Fibroblast of the conjunctiva (primary cell): ENCODE measurements at regions not wholly inside any gene's neighbourhood (a gene's known extent, or its start where the extent isn't known, plus 50 kb on each side); places are given as distances from the start of the nearest gene placed in this dataset.

Source experiments
- DNase-seq: peaks from one replicate; pipeline ENCODE4 v3.0.0-alpha.2; 2010; ENCODE audit warnings: low read depth

DNA sequence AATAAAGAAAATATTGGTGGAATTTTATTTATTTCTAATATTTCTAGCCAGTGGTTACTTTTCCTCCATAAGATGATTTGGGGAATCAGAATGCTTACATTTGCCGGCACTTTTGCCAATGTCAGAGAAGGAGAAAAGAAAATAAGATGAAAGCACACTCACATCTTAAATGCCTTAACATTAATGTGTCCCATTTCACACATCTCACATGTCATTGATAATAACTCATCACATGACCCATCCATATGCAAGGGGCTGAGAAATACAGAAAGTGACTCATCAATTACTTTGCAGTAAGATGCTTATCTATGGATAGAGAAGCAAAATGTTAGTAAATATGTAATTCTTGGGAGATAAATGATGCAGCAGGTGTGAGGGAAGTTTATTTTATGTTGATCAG is 1531.0 kb downstream of the PCDH7 start:
- no peak for DNase-seq

DNA sequence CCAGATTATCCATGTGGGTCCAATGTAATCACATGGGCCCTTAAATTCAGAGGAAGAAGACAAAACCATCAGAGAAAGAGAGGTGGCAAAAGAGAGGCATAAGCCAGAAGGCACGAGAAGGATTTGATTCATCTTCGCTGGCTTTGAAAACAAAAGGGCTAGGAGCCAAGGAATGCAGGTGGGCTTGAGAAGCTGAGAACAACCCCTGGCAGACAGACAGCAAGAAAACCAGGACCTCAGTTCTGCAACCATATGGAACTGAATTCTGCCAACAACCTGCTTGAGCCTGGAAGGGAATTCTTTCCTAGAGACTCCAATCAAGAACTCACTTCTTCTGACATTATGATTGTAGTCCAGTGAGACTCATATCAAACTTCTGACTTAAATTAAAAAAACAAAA is 1531.8 kb downstream of the PCDH7 start:
- no peak for DNase-seq

- no peak for DNase-seq
These were observed 1534.0 kb downstream of the PCDH7 start for GRCh38 chr4:32254216-32254615.

DNA sequence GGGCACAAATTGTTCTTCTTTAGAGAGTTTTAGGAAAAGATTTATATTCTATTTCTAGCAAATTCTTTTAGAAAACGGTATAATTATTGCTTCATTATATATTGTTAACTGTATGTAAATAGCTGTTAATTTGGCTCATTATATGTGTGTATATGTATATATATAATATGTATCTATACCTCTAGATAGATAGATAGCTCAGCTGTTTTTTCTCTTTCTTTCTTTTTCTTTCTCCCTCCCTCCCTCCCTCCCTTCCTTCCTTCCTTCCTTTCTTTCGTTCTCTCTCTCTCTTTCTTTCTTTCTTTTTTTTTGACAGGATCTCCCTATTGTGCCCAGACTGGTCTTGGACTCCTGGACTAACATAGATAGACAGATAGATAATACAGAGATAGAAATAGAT is 1538.8 kb downstream of the PCDH7 start:
- DNase-seq, result no peak

- no peak for DNase-seq
These were observed 1541.0 kb downstream of the PCDH7 start for GRCh38 chr4:32261196-32261595.

GRCh38 chr4:32268863-32269262 is 1548.7 kb downstream of the PCDH7 start:
- peak; percentile 0 for DNase-seq

GRCh38 chr4:32290102-32290501 is 1569.9 kb downstream of the PCDH7 start:
- DNase-seq, result no peak

- no peak for DNase-seq
These were observed 1598.8 kb downstream of the PCDH7 start for GRCh38 chr4:32318926-32319325.

DNA sequence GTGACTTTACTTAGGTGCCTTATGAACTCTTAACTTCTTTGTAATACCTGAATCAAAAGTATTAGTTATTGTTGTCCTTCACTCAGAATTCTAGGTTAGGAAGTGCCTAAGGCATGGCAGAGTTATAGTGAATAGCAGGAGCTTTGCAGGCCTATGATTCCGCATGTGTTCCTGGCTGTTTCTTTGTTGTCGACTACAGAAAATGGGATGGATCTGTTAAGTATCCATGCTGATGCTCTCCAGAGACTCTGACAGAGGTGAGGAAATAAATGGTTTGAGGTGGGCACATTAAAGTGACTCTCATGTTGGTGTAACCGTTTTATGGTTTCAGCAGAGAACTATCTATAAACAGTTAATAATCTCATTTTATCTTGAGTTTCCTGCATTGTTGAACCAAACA is 1601.3 kb downstream of the PCDH7 start:
- no peak for DNase-seq

- no peak for DNase-seq
These were observed 1614.6 kb downstream of the PCDH7 start for GRCh38 chr4:32334759-32335158.

DNA sequence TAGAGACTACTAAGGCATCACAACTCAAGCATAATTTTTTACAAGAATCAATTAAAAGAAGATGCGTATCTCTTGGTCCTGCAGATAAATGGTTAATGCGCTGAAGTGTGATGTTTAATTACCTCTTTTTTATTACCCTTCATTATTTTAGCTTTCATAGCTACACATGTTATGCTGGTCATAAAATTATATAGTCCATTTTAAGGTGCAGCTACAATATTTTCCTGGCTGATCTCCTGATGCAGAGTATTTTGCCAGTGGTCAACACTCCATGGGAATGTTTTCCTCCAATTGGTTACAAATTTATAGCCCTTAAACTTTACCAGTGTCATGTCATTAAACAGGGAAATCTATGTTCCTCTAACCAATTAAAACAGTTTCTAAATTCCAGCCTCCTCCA is 1617.2 kb downstream of the PCDH7 start:
- DNase-seq, result no peak

- no peak for DNase-seq
These were observed 1620.4 kb downstream of the PCDH7 start for GRCh38 chr4:32340591-32340990.

DNA sequence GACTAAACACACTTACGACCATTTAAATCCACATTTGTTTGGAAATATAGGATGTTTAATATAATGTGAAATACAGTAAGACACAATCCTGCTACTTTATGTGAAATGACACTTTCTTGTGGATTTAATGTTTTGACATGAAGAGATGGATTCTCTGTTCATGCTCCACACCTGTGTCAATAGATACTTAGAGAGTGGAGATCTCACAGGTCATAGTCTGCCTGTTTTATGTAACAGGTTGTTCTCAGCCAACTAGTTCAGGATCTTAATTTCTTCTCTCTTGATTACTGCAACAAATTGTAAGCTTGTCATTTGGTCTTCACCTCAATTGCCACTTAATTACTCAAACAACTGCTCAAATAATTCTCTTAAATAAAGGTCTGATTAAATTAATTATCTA is 1621.2 kb downstream of the PCDH7 start:
- no peak for DNase-seq

DNA sequence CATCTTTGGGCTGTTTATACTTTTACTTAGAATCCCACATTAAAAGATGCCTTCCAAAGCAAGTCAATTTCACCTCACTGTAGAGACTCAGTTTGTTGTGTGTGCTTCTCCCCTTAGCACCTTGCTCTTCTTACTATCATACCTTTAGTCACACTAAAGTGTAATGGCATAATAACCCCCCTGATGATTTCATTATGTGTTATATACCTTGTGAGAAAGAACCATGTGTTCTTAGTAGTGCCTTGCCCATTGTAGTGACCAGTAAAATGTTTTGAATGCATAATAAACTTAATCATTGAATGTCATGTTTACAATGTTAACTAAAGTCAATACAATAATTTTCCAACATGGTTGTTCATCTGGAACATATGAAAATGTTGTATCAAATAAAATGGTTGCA is 1621.9 kb downstream of the PCDH7 start:
- DNase-seq, result no peak

- DNase-seq, result no peak
These were observed 1628.9 kb downstream of the PCDH7 start for GRCh38 chr4:32349026-32349425.

GRCh38 chr4:32374206-32374605 is 1654.0 kb downstream of the PCDH7 start:
- DNase-seq, result no peak

GRCh38 chr4:32393806-32394205 is 1673.6 kb downstream of the PCDH7 start:
- DNase-seq, result no peak

DNA sequence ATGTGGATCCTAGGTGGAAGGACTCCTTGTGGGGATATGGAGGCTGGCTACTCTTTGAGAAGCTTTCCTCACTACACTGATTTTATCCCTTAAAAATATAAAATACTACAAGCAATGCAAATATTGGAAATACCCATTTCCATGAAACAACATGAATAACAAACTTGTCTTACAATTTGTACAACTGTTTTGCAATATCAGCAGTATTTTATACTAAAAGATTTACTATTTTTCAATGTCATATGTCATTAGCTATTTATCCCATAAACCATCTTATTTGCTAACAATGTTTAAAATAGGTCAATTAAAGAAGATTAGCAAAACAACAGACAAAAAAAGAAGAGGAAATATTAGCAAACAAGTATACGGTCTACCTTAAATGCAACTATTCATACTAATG is 1674.1 kb downstream of the PCDH7 start:
- no peak for DNase-seq

GRCh38 chr4:32396507-32397070 is 1676.4 kb downstream of the PCDH7 start:
- DNase-seq, result no peak

- no peak for DNase-seq
These were observed 1680.7 kb downstream of the PCDH7 start for GRCh38 chr4:32400870-32401269.

- DNase-seq, result no peak
These were observed 1697.0 kb downstream of the PCDH7 start for GRCh38 chr4:32417113-32417704.

GRCh38 chr4:32423267-32423666 is 1703.1 kb downstream of the PCDH7 start:
- DNase-seq, result no peak

- DNase-seq, result no peak
These were observed 1705.1 kb downstream of the PCDH7 start for GRCh38 chr4:32425243-32425642.

DNA sequence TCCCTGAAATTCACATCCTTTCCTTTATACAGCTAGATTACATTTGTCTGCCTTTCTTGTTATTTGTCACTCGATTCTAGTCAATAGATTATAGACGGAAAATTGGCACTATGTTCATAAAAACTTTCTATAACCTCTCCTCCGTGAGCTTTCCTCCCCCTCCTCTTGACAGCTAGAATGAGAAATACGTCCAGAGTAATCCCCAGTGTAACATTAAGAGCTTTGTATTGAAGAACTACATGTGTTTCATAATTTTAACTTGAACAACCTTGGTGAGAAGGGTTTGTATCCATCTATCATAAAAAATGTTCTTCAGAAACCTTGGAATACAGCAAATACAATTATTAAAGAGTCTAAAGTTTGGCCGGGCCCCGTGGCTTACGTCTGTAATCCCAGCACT is 1707.4 kb downstream of the PCDH7 start:
- no peak for DNase-seq
